SK-N-SH (cell line): ENCODE measurements at regions not wholly inside any gene's neighbourhood (a gene's known extent, or its start where the extent isn't known, plus 50 kb on each side); places are given as distances from the start of the nearest gene placed in this dataset.

Experiments used
- CTCF ChIA-PET: fragments of 300-600, 350-600 bp; formaldehyde crosslinking; extraction: SDS; loops from one replicate; lab custom pipeline; 2021; lab: Yijun Ruan, JAX
- POLR2A ChIA-PET: fragments of 350-600 bp; sonication (Branson Sonifier 250); formaldehyde crosslinking; extraction: SDS; loops from one replicate; lab custom pipeline; 2020; ENCODE audit warnings: antibody characterized with exemption, inconsistent platforms; lab: Yijun Ruan, JAX
- DNase-seq: peaks from one replicate; pipeline ENCODE4 v3.0.0; 2012
- H2AFZ ChIP-seq: fragments of 200-600 bp; sonication (generic); 2 replicates; pipeline ENCODE4 v1.8.1; 2016; ENCODE audit warnings: antibody characterized with exemption, mild to moderate bottlenecking, low read depth
- H3F3A ChIP-seq: fragments of 200-600 bp; sonication (generic); replicated peaks from 2 replicates; pipeline ENCODE3; 2016; ENCODE audit warnings: antibody characterized with exemption, mild to moderate bottlenecking; ENCODE audit not compliant: insufficient read depth
- H3K27ac ChIP-seq, 2 experiments: fragments of 200-500 bp in 1 of 2; fragments of 200-600 bp in 1 of 2; sonication (Bioruptor generic) in 1 of 2; sonication (generic), shearing (Covaris generic) in 1 of 2; 2 replicates each; pipeline versions ENCODE4 v1.5.1 to v1.6.1; 2014 to 2016; ENCODE audit warnings: low read depth in 2 of 2, inconsistent platforms in 1 of 2, low read length in 1 of 2, mild to moderate bottlenecking in 1 of 2, mixed read lengths in 1 of 2
- H3K27me3 ChIP-seq: fragments of 200-600 bp; sonication (generic), shearing (Covaris generic); 2 replicates; pipeline ENCODE4 v1.6.1; 2016; ENCODE audit warnings: mixed run types; ENCODE audit not compliant: insufficient read depth
- H3K36me3 ChIP-seq, 2 experiments: fragments of 200-500 bp in 1 of 2; fragments of 200-600 bp in 1 of 2; sonication (Bioruptor generic) in 1 of 2; sonication (generic) in 1 of 2; replicated peaks in 1 of 2; 2 replicates each; pipeline versions ENCODE3 to v1.5.1; 2014 to 2016; ENCODE audit warnings: low read length in 1 of 2, mild to moderate bottlenecking in 1 of 2; ENCODE audit not compliant: insufficient read depth in 2 of 2, control insufficient read depth in 1 of 2
- H3K4me1 ChIP-seq, 2 experiments: fragments of 200-500 bp in 1 of 2; fragments of 200-600 bp in 1 of 2; sonication (Bioruptor generic) in 1 of 2; sonication (generic), shearing (Covaris generic) in 1 of 2; 2 replicates each; pipeline versions ENCODE4 v1.5.1 to v1.6.1; 2014 to 2016; ENCODE audit warnings: low read depth in 1 of 2, low read length in 1 of 2, mixed run types in 1 of 2; ENCODE audit not compliant: insufficient read depth in 2 of 2, control insufficient read depth in 1 of 2
- H3K4me2 ChIP-seq: fragments of 200-600 bp; sonication (generic), shearing (Covaris generic); 2 replicates; pipeline ENCODE4 v1.6.1; 2017; ENCODE audit warnings: mixed run types
- H3K4me3 ChIP-seq, 2 experiments: fragments of 200-500 bp in 1 of 2; fragments of 200-600 bp in 1 of 2; sonication (Bioruptor generic) in 1 of 2; sonication (generic), shearing (Covaris generic) in 1 of 2; 2 replicates each; pipeline versions ENCODE4 v1.5.1 to v1.8.1; 2014 to 2016; ENCODE audit warnings: low read depth in 2 of 2, inconsistent platforms in 1 of 2, low read length in 1 of 2, mild to moderate bottlenecking in 1 of 2, mixed read lengths in 1 of 2, moderate library complexity in 1 of 2
- H3K79me2 ChIP-seq: fragments of 200-600 bp; sonication (generic); 2 replicates; pipeline ENCODE4 v1.8.1; 2017; ENCODE audit warnings: mild to moderate bottlenecking; ENCODE audit not compliant: insufficient read depth
- H3K9ac ChIP-seq: fragments of 200-600 bp; sonication (generic); 2 replicates; pipeline ENCODE4 v1.6.1; 2017; ENCODE audit warnings: mixed run types
- H3K9me2 ChIP-seq: fragments of 200-600 bp; sonication (generic); 2 replicates; pipeline ENCODE4 v1.6.1; 2017; ENCODE audit warnings: mixed run types
- H3K9me3 ChIP-seq: fragments of 200-600 bp; sonication (generic); 2 replicates; pipeline ENCODE4 v1.6.1; 2017; ENCODE audit warnings: mixed run types, mild to moderate bottlenecking, moderate library complexity
- H4K20me1 ChIP-seq: fragments of 200-600 bp; sonication (generic); 2 replicates; pipeline ENCODE4 v1.6.1; 2017; ENCODE audit warnings: mild to moderate bottlenecking, mixed run types; ENCODE audit not compliant: insufficient read depth
- CHD2 ChIP-seq: fragments of 150-350 bp; IDR thresholded peaks from 2 replicates; pipeline ENCODE4 v1.6.1; 2018; ENCODE audit warnings: low read length; ENCODE audit not compliant: partially characterized antibody
- CTCF ChIP-seq: fragments of 200-600 bp; sonication (generic); IDR thresholded peaks from 2 replicates; pipeline ENCODE4 v1.6.1; 2017; ENCODE audit warnings: antibody characterized with exemption, mild to moderate bottlenecking, moderate library complexity
- EP300 ChIP-seq, 2 experiments: IDR thresholded peaks; 2 replicates each; pipeline versions ENCODE4 v1.4.0 to v1.6.1; 2012; ENCODE audit warnings: borderline replicate concordance in 1 of 2, low read depth in 1 of 2, low read length in 1 of 2
- EZH2phosphoT487 ChIP-seq: fragments of 200-600 bp; sonication (generic); IDR thresholded peaks from 2 replicates; pipeline ENCODE4 v1.6.1; 2017; ENCODE audit warnings: low read depth, mixed run types, mild to moderate bottlenecking, antibody characterized with exemption, moderate library complexity, borderline replicate concordance
- FOSL2 ChIP-seq: IDR thresholded peaks from 2 replicates; pipeline ENCODE4 v1.4.0; 2012; ENCODE audit warnings: low read depth, mild to moderate bottlenecking, moderate library complexity, borderline replicate concordance
- FOXJ3 ChIP-seq: sonication (generic); formaldehyde crosslinking; IDR thresholded peaks from 2 replicates; pipeline ENCODE4 v1.5.1; 2020; ENCODE audit warnings: mild to moderate bottlenecking, missing genetic modification reagents
- FOXM1 ChIP-seq: IDR thresholded peaks from 2 replicates; pipeline ENCODE4 v1.4.0; 2012; ENCODE audit warnings: low read depth, mild to moderate bottlenecking
- GABPA ChIP-seq: IDR thresholded peaks from 2 replicates; pipeline ENCODE4 v1.4.0; 2012; ENCODE audit warnings: low read depth, mild to moderate bottlenecking
- IRF3 ChIP-seq: fragments of 150-350 bp; IDR thresholded peaks from 2 replicates; pipeline ENCODE4 v1.6.1; 2016; ENCODE audit warnings: mild to moderate bottlenecking, low read depth, low read length
- MEF2A ChIP-seq: IDR thresholded peaks from 2 replicates; pipeline ENCODE4 v1.4.0; 2012; ENCODE audit warnings: low read depth, borderline replicate concordance
- MXI1 ChIP-seq: IDR thresholded peaks from 2 replicates; pipeline ENCODE4 v1.6.1; 2012; ENCODE audit warnings: mild to moderate bottlenecking, low read depth, low read length, improper control_type of control experiment
- NFIC ChIP-seq: IDR thresholded peaks from 2 replicates; pipeline ENCODE4 v1.4.0; 2012; ENCODE audit warnings: borderline replicate concordance
- PBX3 ChIP-seq: IDR thresholded peaks from 2 replicates; pipeline ENCODE4; 2012
- RCOR1 ChIP-seq: fragments of 150-350 bp; IDR thresholded peaks from 2 replicates; pipeline ENCODE4 v1.6.1; 2017; ENCODE audit warnings: antibody characterized with exemption, low read length
- RFX5 ChIP-seq: IDR thresholded peaks from 2 replicates; pipeline ENCODE4 v1.6.1; 2012; ENCODE audit warnings: mild to moderate bottlenecking, improper control_type of control experiment, low read length
- RXRA ChIP-seq: IDR thresholded peaks from 2 replicates; pipeline ENCODE4 v1.4.0; 2012; ENCODE audit warnings: low read depth, mild to moderate bottlenecking, borderline replicate concordance
- SMC3 ChIP-seq: IDR thresholded peaks from 2 replicates; pipeline ENCODE4 v1.6.1; 2012; ENCODE audit warnings: low read depth, low read length, improper control_type of control experiment
- ZBTB33 ChIP-seq: IDR thresholded peaks from 2 replicates; pipeline ENCODE4 v1.4.0; 2012; ENCODE audit warnings: low read depth, borderline replicate concordance
- WGBS: methylation state at CpG from one replicate; pipeline ENCODE4 v1.1.6; 2017; ENCODE audit warnings: low lambda C conversion rate; 5-methylcytosine and 5-hydroxymethylcytosine counted together

- WGBS: 12% methylated on average over 4 of the region's 4 CpGs
- TF ChIP-seq EP300 (IDR thresholded peaks at IDR 0.05; ENCODE audit: borderline replicate concordance in 1 of 2, low read depth in 1 of 2, low read length in 1 of 2) (no peak), CHD2 (no peak), SMC3 (no peak), FOXJ3 (CRISPR knock-in tag) (no peak), ZBTB33 (no peak), NFIC (no peak), FOSL2 (no peak), RFX5 (no peak), CTCF (no peak), EZH2phosphoT487 (no peak), PBX3 (no peak), GABPA (no peak), MXI1 (no peak), MEF2A (no peak), IRF3 (no peak), RCOR1 (no peak), FOXM1 (no peak), RXRA (no peak)
- TF ChIP-seq, all 33 proteins: peak for 0
- H3F3A ChIP-seq: no peaks in the 10 kb centered on the region
- no peak overlapping the region for H3K4me3 ChIP-seq
- no peaks in the 10 kb centered on the region for H3K9me3 ChIP-seq
- no peak overlapping the region for H3K27ac ChIP-seq
- H3K4me2 ChIP-seq: no peak overlapping the region
- H2AFZ ChIP-seq: no peak overlapping the region
- no peaks in the 10 kb centered on the region for H3K79me2 ChIP-seq
- ChIA-PET POLR2A (no interaction called here), CTCF (no interaction called here)
- no peak overlapping the region for H3K9ac ChIP-seq
- H3K4me1 ChIP-seq: no peaks in the 10 kb centered on the region; a peak in 1 of 4 replicates
- no peaks in the 10 kb centered on the region for H3K36me3 ChIP-seq
- H3K9me2 ChIP-seq: no peaks in the 10 kb centered on the region
- H3K27me3 ChIP-seq: peaks cover 14% of the 10 kb centered on the region; the same call in 1 of the 2 replicates
- DNase-seq: no peak
- H4K20me1 ChIP-seq: no peaks in the 10 kb centered on the region
Observed at GRCh38 chr21:15285556-15285955, 220.8 kb upstream of the NRIP1 start.
